CD4-positive, alpha-beta T cell treated with Interferon gamma for 1 hour (primary cell): ENCODE measurements at regions not wholly inside any gene's neighbourhood (a gene's known extent, or its start where the extent isn't known, plus 50 kb on each side); places are given as distances from the start of the nearest gene placed in this dataset.
"Not testable (repeated sequence)": the region's sequence is repeated elsewhere in the genome, so short reads cannot be mapped to it uniquely, and the experiment has no call there.

ENCODE experiments used
- DNase-seq: peaks from one replicate; pipeline ENCODE4 v3.0.0-alpha.2; 2020

DNA sequence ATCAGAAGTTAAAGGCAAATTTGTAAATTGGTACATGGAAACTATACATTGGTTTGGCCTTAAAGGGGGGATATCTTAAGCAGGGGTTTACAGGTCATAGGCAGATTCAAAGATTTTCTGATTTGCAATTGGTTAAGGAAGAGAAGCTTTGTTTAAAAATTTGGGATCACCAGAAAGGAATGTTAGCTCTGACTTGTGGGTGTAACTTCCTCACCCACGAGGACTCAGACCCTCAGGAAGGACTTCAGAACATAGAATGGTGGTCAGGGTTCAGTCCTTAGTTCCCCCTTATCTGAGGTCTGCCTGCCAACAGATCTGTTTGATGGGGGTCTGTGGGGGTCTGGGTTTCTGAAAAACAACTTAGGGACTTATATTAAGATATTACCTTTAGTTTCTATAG lies 427.4 kb upstream of the DIPK2B start:
- DNase-seq, result no peak

DNA sequence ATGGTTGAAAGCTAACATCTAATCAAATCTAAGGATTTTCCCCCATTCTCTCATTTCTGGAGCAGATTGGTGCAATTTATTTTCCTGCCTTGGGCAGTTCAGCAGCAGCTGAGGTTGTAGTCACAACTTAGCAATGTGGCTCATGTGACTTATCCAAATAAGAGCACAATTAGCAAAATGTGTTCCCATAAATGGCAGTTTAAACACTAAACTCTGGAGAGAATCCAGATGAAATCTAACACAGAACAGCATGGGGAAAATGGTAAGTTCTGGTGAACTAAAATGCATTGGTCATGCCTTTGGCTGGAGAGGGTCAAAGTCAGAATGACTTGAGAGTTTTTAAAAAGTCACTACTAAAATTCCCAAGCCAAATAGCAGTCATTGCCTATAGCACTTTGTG lies 422.6 kb upstream of the DIPK2B start:
- DNase-seq, result no peak

DNA sequence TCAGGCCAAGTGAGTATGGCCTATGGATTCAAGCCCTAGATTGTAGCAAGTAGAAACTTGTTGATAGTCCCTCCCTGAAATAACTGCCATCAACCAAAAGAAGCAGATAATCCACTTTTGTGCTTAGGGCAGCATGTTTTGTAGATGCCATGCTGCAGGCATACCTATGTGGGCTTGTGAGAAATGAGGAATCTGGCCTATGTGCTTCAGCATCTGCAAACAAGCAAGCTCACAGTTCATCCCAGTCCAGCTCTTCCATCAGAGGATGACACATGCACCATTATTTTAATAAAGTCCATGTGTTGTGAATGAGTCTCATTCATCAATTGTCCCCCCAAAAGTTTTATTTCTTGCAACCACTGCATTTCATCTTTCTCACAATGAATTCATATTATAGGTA lies 421.9 kb upstream of the DIPK2B start:
- no peak for DNase-seq

DNA sequence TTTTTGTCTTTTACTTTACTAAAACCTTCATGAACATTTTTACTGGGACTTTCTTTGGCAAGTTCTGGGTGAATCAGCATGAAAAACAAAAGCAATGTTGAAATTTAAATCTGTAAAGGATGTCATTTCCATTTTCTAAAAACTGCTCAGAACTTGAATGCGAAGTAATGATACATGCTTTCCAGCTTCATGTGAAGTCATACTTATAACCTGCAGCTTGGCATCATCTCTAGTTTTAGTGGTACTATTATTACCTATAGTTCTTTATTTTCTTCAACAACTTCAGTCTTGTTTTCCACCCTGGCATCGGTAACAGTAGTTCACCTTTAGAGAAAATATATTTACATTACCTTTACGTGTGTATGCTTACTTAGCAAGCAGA lies 421.4 kb upstream of the DIPK2B start:
- DNase-seq, result no peak

DNA sequence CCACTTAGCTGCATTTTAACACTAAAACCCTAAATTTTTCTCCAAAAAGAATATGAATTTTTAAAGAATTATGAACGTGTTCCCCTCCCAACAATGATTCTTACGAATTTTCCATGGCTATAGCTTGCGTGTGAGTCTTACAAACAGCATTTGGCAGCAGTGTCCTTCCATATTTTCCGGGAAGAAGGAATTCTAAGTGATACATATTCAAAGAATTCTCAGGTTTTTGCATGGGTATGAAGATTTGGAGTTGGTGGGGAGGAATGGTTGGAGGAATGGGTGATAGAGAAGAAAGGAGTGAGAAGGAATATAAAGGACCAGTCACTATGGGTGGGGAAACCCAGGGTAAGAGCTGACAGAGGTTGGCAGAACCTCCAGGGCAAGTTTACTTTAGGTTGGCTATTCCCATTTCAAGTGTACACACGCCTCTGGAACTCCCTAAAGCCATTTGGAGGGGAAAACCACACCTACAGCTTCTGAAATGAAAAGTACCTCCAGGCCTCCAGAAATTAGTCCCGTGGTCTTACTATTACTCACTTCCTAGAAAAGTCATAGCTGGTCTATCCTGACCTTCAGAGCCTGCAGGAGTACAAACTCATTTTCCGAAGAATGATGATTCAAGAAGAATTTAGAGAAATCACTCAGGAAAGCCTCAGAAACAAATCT lies 420.8 kb upstream of the DIPK2B start:
- DNase-seq, result no peak

DNA sequence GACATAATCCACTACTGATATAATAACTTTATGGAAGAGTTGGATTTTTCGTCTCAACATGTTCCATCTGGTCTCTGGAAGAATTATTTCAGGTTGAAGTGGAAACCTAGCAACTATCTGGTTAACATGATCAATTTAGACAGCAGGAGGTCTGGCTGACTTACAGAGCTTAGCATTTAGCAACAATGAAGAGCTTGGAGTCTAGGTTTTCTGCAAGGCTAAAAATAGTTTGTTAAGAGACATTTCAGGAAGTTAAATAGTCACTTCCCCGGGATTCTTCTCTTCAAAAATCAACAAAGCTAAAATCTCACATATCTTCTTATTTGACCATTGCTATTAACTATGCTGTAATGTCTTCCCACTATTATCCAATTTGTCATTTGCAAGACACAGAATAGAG lies 418.6 kb upstream of the DIPK2B start:
- no peak for DNase-seq

DNA sequence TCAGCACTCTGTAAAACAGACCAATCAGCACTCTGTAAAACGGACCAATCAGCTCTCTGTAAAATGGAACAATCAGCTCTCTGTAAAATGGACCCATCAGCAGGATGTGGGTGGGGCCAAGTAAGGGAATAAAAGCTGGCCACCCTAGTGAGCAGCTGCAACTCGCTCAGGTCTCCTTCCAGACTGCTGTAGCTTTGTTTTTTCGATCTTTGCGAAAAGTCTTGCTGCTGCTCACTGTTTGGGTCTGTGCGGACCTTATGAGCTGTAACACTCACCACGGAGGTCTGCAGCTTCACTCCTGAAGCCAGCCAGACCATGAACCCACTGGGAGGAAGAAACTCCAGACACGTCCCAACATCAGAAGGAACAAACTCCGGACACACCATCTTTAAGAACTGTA lies 414.9 kb upstream of the DIPK2B start:
- DNase-seq, result not testable (repeated sequence)

DNA sequence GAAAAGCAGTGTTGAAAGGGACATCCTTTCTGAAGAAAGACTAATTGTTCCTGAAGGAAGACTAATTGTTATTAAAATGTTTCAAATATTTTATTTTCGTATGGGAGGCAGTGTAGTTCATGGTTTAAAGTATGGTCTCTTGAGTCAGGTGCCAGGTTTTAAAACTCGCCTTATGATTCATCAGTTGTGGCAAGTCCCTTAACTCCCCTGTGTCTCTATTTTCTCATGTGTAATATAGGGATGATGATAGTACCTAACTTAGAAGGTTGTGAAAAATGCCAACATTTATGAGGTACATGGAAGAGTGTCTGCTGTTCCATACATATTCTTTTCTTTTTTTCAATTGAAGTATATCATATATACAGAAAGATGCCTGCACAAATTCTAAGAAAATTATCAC lies 414.2 kb upstream of the DIPK2B start:
- DNase-seq, result no peak

DNA sequence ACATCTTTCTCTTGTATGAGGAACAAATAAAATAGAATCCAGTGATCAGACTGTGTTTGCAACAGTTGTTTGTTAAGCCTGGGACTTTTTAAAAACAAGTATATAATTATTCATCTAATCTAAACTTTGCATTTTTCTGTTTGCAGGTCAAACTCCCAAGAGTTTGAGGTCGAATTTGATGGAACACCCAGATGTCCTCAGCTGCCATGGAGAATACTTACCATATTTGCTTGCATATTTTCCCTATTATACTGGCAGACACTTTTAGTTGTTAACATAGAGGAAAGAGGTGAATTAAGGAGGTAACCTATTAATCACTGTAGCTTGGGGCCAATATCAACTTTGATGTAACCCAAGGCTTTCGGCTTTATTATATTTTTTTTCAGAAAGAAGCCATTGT lies 401.5 kb upstream of the DIPK2B start:
- no peak for DNase-seq

DNA sequence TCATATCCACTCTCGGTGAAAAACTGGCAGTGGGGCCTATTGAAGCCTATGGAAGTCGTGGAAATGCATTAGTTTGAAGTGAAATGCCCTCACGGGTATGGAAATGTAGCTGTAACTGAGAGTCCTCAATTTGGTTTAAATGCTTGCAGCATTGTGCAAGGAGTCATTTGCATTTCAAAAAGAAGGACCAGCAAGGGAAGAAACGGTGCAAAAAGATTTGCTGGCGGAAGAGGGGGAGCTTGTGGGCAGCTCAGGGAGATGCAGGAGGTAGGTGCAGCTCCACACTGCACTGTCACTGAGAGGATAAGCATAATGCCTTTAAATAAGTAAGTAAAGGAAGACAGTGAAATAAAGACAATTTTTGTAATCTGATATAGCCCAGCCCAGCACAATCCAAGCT lies 400.4 kb upstream of the DIPK2B start:
- no peak for DNase-seq

DNA sequence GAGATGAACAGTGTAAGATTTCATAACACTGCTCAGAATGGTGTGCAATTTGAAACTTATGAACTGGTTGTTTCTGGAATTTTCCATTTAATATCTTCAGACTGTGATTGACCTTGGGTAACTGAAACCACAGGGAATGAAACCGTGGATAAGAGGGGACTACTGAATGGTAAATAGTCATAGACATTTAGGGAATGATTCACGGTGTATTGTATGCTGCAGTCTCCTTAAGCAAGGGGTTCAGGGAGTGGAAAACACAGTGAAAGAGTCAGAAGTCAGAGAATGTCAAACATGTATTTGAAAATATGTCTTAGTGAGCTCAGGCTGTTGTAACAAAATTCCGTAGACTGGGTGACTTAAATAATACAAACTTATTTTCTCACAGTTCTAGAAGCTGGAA lies 398.2 kb upstream of the DIPK2B start:
- DNase-seq, result no peak

DNA sequence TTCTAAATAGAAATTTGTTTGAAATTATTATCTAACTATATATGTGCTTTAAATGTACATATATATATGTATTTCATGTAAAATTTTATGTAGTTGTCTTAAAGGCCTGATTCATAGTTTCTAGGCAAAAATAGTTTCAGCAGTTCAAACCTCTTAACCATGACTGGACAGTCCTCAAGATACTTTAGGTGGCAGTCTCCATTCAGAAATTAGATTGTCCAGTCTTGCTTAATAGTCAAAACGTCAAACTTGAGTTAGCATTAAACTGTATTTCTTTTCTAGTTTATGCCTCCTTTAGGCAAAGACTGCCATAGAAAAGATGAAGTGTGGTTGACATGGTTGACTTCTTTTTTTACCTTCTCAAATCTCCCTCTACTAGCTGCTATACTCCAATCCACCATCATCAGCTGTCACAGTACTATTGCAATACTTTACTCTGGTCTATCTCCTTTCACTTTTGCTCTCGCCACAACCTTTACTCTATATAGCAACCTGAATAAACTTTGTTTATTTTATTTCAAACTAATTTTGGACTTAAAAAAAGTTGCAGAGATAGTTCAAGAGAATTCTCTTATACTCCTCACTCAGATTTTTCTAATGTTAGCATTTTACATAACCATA lies 395.6 kb upstream of the DIPK2B start:
- no peak for DNase-seq

DNA sequence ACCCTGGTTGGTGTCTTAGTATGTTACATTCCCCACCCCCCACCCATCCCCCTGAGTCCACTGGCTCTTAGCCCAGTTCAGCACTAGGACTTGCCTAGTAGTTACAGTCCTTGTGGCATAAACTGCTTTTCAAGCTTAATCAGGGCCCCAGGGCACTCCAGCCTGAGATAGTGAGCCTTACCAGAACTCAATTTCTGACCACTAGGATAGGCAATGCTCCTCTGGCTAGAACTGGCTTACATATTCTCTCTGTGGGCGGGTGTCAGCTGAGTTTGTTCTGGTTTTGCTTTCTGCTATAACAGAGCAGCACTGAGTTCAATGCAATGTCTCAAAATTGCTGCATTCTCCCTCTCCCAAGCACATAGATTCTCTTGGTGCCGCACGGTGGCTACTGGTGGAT lies 391.4 kb upstream of the DIPK2B start:
- DNase-seq, result no peak

DNA sequence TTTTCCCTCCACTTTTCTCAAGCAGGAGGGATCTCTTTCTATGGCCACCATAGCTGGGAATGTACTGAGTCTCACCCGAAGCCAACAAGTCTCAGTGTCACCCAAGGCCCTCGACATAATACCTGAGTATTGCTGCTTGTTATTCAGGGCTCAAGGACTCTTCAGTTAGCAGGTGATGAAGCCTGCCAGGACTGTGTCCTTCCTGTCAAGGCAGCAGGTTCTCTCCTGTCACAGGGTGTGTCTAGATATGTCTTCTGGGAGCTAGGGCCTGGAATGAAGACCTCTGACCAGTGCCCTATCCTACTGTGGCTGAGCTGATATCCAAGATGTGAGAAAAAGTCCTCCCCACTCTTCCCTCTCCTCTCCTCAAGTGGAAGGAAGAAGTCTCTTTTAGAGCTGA lies 391.0 kb upstream of the DIPK2B start:
- no peak for DNase-seq

DNA sequence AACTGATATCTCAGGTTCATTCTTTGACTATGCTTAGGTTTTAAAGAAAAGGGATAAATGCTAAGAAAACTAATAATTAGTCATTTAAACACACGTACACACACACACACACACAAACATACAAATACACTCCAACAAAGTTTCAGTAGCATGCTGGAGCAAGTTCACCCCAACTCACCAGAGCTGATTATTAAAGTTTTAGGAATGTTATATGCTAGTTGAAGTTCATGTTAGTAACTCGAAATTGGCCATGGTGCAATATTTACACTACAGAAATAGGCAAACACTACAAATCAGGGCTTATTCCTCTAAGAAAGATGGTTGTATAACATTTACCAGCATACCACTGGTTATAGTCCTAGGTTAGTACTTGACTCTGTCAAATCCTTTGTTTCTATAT lies 384.0 kb upstream of the DIPK2B start:
- DNase-seq, result no peak

DNA sequence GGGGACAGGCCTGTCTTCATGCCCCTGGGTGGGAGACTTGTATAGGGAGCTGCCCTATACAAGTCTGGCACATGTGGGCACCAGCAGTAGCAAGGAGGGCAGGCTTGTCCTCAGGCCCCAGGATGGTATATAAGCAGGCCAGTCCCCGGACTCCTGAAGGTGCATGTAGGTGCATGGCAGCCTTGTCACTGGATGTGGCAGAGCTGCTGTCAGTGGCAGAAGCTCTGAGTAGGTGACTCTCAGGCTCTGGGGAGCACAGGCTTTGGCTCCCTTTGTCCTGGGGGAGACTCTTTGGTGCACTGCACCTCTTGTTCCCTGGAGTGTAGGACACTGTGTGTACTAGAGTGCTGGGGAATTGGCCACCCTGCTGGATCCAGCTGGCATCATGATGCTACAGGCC lies 376.7 kb upstream of the DIPK2B start:
- no peak for DNase-seq

DNA sequence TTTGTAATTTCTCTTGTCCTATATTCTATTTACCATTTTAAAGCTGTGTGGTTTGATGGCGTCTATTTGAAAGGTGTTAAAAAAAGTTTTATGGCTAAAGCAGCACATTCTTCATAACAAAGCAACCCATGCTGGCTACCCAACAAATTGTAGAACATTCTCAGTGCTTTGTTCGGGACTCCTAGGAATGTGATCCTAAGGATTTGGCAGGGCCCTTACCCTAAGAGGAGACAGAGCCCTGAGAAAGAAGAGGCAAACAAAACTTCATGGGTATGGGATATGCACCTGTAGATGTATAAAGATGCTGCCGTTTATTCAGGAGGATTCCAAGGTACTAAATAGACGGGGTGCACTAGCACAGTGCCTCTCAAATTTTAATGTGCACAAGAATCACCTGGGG lies 370.8 kb upstream of the DIPK2B start:
- no peak for DNase-seq

DNA sequence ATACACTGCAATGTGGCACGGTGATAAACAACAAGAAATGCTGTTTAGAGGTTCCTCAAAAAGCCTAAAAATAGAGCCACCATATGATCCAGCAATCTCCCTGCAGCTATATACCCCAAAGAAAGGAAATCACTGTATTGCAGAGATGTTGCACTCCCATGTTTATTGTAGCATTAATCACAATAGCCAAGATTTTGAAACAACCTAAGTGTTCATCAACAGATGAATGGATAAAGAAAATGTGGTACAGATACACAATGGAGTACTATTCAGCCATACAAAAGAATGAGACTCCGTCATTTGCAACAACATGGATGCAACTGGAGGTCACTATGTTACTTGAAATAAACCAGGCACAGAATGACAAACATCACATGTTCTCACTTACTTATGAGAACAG lies 365.8 kb upstream of the DIPK2B start:
- no peak for DNase-seq

DNA sequence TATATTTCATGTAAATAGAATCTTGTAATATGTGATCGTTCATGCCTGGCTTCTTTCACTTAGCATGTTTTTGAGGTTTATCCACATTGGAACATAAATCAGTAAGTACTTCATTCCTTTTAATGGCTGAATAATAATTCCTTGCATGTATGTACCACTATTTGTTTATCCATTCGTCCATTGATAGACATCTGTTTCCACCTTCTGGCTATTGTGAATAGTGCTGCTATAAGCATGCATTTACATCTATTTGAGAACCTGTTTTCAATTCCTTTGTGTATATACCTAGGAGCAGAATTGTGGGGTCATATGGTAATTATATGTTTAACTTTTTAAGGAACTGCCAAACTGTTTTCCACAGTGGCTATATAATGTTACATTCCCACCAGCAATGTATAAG lies 356.7 kb upstream of the DIPK2B start:
- no peak for DNase-seq

DNA sequence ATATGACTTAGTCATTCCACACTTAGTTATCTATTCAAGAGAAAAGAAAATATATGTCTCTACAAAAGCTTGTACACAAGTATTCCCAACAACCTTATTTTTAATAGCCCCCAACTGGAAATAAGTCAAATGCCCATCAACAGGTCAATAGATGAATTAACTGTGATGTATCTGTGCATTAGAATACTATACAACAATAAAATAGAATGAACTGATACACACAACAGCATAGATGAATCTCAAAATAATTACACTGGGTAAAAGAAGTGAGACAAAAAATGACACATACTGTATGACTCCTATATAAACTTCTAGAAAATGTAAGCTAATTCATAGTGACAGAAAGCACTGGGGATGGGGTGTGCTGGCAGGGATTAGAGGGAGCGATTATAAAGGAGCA lies 354.1 kb upstream of the DIPK2B start:
- no peak for DNase-seq

DNA sequence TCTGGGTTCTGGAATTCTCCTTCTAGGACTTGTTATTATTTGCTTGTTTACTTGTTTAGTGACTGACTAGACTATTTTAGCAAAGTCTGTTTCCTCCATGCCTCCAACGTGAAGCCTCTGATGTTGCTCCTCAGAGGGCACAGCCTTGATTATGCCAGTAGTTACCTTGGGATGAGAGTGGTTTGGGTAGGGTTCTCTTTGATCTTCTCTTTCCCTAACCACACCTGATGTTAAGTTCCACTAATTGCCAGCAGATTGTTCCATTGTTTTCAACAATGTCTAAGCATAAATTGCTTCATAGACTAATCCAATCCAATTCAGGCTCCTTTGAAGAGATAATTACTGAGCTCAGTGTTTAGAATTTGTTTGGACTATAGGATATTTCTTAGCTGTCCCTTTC lies 352.7 kb upstream of the DIPK2B start:
- DNase-seq, result no peak

DNA sequence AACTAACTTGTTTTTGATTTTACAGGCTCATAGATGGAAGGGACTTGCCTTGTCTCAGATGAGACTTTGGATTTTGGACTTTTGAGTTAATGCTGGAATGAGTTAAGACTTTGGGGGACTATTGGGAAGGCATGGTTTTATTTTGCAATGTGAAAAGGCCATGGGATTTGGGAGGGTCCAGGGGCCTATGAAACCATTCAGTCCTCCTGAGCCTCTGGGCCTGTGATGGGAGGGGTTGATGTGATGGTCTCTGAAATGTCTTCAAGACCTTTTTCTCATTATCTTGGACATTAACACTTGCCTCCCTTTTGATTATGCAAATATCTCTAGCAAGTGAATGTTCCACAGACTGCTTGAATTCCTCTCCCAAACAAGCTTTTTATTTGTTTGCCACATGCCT lies 346.0 kb upstream of the DIPK2B start:
- not testable (repeated sequence) for DNase-seq

DNA sequence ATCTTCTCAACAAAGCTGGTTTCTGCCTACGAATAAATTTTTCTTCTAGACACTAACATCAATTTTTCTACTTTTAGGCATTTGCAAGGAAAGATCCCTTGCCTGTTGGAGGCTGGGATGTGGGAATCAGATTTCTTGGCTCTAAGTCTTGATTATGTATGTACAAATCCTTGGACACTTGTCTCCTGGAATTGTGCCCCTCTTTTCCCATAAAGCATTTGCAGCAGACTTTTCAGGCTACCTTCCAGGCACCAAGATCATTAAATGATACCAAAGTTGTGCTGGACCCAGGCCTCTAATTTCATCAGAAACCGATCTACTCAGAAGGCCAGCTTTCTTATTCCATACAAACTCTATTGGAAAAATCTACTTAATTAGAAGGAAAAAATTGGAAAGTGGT lies 339.5 kb upstream of the DIPK2B start:
- no peak for DNase-seq

DNA sequence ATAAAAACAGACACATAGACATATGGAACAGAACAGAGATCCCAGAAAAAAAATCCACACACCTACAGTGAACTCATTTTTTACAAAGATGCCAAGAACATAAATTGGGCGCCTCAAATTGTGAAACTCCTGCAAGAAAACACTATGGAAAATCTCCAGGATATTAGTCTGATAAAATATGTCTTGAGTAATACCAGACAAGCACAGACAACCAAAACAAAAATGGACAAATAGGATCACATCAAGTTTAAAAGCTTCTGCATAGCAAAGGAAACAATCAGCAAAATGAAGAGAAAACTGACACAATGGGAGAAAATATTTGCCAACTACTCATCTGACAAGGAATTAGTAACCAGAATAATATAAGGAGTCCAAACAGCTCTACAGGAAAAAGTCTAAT lies 337.3 kb upstream of the DIPK2B start:
- no peak for DNase-seq

DNA sequence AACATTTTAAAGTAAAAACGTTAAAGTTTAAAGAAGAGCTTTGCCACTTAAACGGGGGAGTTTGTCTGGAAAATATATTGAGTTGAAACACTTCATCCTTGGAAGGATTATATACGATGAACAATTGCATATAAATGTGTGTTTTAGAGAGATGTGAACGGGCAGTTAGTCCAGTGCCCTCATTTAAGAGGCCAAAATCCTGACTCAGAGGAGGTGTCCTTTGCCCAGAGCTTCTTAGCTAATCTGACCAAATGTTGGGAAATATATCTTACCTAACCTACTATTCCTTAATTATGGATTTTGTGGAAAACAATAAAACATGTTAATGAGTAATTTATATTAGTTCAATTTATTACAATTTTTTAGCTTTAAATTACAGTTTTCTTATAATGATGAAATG lies 327.2 kb upstream of the DIPK2B start:
- no peak for DNase-seq

DNA sequence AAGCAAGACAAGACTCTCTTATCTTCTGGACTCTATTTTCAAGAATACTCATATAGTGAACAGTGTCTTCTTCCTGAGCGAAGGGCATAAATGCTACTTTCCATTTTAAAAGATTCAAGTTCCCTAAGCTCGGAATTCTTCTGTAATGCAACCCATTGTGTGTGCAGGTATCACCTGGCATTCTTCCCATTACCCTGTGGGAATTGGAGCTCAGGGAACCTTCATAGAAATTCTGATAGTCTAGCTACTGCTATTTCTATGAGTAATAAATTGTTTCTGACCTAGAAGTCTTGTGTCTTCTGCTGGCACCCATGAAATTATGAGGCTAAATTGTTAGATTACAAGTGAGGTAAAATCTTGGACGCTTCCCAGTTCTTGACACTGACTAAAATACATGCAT lies 324.1 kb upstream of the DIPK2B start:
- no peak for DNase-seq
